NT2/D1 (cell line): ENCODE measurements at regions not wholly inside any gene's neighbourhood (a gene's known extent, or its start where the extent isn't known, plus 50 kb on each side); places are given as distances from the start of the nearest gene placed in this dataset.

Source experiments
- SUZ12 ChIP-seq: IDR thresholded peaks from 2 replicates; pipeline ENCODE4 v1.6.1; 2011; ENCODE audit not compliant: insufficient read length, insufficient read depth; ENCODE audit errors: extremely low read depth
- YY1 ChIP-seq: IDR thresholded peaks from 2 replicates; pipeline ENCODE4 v1.6.1; 2011; ENCODE audit not compliant: insufficient read length, insufficient read depth
- ZNF274 ChIP-seq: IDR thresholded peaks from 2 replicates; pipeline ENCODE4 v1.6.1; 2011; ENCODE audit warnings: mild to moderate bottlenecking, low read depth, low read length

GRCh38 chr1:69077198-69077597 is 490.5 kb upstream of the LRRC7 start:
- TF ChIP-seq ZNF274 (no peak), SUZ12 (no peak), YY1 (no peak)
